ENCODE measurements at regions not wholly inside any gene's neighbourhood (a gene's known extent, or its start where the extent isn't known, plus 50 kb on each side); places are given as distances from the start of the nearest gene placed in this dataset.
"Not testable (repeated sequence)": the region's sequence is repeated elsewhere in the genome, so short reads cannot be mapped to it uniquely, and the experiment has no call there.

DNA sequence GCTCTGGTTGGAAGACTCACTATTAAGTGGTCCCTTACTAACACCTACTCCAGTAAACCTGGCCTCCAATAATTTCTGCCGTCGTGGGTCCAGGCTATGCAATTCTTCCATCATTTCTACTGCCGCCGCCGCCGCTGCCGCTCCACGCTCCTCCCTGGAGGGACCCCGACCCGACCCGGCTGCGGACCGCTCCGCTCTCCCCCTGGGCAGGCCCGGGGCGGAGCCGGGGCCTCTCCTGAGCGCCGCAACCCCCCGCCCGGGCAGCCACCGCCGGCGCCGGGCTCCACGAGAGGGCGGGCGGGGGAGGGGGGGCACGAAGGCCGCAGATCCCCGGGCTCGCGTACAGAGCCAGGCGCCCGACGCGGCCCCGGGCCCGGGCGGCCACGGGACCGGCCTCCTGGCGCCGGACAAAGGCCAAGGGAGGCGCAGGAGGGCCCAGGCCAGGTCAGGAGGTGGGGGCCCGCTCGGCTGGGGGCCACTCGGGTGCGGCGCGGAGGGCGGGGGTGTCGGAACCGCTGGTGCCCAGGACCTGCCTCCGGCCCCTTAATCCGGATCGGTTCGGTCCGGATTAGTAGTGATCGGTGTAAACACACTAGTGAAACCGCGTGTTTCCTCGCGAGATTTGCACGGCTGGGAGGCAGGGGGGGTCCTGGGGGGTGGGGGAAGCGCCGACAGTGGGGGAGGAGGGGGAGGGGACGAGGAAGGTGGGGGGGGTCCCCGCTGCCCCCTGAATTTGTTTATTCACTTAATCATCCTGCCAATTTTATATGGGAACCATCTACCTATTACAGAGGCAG lies 215.1 kb upstream of the CCL2 start:
- not testable (repeated sequence) for DNase-seq

- no peak for DNase-seq
These were observed 209.1 kb upstream of the CCL2 start for GRCh38 chr17:34045990-34046389.

- DNase-seq, result no peak
These were observed 204.0 kb upstream of the CCL2 start for GRCh38 chr17:34051046-34051445.

DNA sequence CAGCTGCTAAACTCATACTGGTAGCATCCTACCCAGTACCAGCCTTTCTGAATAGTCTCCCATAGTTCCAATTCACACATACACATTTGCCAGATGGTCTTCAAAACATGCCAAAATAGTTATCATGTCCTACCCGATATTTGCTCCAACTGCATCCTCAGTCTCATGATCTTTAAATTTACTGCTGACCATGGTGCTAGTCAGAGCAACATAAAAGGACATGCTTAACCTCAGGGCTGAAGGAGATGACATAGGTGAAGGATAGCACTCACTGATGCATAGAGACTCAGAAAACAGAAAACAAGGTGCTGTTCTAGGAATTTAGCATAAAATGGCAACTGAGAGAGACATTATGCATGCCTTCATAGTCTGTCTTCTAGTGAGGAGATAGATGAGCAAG lies 200.6 kb upstream of the CCL2 start:
- DNase-seq, result no peak

DNA sequence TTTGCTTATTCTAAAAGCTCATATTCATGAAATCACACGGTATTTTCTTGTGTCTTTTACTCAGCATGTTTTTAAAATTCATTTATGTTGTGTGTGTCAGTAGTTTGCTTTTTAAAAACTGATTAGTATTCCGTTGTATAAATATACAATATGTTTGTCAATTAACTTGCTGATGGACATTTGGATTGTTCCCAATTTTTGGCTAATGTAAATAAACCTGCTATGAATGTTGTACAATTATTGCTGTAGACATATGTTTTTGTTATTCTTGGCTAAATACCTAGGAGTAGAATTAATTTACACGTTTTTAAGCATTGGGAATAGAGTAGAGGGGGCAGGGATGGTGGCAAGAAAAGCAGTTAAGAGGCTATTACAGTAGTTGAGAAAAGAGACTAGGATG lies 199.5 kb upstream of the CCL2 start:
- no peak for DNase-seq

- no peak for DNase-seq
These were observed 195.5 kb upstream of the CCL2 start for GRCh38 chr17:34059423-34060220.

DNA sequence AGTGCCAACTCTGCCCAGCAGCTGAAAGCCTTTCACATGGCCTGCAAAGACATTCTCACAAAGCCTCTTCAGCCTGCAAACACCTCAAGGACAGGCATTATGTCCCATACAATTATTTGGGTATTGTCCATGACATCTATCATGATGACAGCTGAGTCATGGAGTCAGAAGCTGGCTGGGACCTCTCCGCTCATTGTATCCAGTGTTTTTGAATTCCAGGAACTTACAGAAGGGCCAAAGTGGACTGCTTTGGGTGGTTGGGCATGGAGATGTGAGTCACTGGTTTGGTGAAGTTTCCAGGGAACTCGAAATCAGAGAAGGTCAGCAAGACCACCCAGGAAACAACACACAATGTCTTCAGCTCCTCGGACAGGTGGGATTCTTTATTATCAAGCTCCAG lies 188.6 kb upstream of the CCL2 start:
- DNase-seq, result no peak

DNA sequence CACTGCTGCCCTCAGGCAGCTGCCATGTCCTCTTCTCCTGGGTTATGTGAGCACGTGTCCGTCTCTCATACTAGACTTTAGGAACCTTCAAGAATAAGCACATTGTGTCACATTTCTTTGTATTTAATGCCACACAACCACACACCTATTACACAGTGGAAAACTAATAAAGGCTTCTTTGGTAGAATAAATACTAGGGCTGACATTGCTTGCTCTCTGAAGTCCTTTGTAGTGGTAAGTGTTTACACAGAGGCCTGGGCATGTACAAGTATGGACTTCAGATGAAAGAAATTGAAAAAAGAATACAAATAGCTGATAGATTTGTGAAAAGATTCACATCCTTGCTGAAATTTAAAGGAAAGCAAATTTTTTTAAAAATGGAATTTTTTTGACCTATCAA lies 188.1 kb upstream of the CCL2 start:
- DNase-seq, result no peak

DNA sequence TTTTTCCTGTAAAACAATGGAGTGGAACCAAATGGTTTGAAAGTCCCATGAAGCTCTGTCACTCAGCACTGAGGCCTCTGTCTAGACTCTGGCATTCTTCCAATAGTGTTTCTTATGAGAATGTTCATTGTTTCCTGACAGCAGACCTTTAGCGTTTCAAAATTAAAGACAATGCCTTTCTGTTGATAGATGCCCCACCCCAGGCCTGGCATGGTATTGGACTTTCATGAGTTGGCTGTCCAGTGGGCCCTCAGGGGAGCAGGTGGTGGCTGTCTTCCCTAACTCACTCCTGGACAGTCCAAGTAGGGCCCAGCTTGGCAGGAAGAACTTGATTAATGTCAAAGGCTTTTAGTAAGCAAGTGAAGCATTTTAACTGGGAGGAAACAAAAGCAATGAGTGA lies 186.5 kb upstream of the CCL2 start:
- DNase-seq, result no peak

DNA sequence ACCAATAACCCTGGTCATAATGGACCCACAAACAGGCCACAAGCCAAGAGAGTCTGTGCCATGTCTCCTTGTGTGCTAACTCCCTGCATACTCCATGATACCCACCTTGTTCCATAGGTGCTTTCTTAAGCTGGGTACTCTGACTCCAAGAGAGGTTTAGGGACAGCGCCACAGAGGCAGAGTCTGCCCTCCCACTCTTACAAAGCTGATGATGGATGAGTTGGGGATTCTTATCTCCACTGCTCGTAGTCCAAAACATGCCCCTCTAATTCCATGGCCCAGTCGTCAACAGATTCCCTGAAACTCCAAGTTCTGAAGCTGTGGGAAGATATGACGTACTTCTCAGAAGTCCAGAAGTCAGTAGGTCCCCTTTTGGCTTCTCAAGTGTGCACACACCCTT lies 184.4 kb upstream of the CCL2 start:
- DNase-seq, result no peak

- DNase-seq, result no peak
These were observed 183.1 kb upstream of the CCL2 start for GRCh38 chr17:34071886-34072420.

DNA sequence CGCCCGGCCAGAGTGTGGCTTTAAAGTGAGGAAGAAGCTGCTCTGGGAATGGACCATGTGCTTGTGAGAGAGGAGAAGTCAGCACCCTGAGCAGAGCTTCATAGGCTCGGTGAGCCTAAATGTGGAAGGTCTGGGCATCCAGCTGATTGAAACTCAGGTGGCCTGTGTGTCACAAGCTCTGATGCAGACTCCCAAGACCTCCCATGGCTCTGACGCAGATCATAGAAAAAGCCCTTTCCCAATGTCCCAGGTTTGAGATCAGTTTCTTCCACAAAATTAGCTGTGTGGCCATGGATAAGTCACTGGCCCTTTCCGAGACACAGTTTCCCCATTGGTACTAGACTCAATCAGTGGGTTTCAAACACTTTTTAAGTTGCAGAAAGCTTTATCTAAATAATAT lies 180.0 kb upstream of the CCL2 start:
- DNase-seq, result no peak

- DNase-seq, result no peak
These were observed 178.1 kb upstream of the CCL2 start for GRCh38 chr17:34076743-34077631.

DNA sequence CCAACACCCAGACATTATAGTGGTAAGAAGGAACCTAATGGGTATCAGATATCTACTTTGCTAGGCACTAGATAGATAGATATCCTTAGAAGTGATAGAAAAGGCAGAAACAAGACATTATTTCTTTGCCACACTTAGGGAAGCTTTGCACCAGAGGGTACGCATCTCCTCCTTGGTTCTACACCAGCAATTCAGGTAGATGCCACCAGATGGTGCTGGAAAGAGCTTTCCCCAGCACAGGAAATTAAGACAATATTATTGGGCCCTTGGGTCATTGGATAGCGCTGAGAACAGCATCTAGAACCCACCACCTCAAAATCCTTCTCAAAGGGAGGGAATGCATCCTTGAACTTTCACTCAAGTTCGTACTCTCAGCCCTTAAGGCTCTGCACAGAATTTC lies 173.8 kb upstream of the CCL2 start:
- no peak for DNase-seq

DNA sequence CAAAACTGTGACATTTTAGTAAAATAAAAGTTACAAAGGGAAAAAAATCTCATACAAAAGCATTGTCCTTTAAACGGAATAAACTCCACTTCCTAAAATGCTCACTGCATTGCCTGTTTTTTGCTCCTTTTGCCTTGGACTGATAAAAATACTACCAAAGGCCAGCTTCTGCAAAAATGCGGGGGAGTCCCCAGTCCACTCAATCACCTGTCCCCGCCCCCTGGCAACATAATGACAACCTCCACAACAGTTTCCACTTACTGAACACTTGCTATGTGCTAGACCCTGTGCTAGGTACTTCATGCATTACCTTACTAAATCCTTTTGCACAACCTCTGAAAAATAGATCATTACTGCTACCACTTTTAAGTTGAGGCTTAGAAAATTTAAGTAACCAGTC lies 172.7 kb upstream of the CCL2 start:
- no peak for DNase-seq

DNA sequence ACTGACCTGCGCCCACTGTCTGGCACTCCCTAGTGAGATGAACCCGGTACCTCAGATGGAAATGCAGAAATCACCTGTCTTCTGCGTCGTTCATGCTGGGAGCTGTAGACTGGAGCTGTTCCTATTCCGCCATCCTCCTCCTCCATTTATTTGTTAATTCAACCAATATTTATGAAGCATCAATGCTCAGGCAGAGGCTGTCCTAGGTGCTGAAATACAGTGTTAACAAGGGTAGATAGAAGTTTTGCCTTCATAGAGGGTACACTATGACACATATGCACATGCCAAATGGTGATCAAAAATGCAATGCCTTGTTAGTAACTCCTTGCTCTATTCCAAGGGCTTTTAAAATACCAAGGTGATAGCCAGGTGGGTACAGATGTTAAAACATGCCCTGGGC lies 166.0 kb upstream of the CCL2 start:
- not testable (repeated sequence) for DNase-seq

- no peak for DNase-seq
These were observed 164.5 kb upstream of the CCL2 start for GRCh38 chr17:34090593-34090992.

- DNase-seq, result no peak
These were observed 163.1 kb upstream of the CCL2 start for GRCh38 chr17:34091975-34092374.

DNA sequence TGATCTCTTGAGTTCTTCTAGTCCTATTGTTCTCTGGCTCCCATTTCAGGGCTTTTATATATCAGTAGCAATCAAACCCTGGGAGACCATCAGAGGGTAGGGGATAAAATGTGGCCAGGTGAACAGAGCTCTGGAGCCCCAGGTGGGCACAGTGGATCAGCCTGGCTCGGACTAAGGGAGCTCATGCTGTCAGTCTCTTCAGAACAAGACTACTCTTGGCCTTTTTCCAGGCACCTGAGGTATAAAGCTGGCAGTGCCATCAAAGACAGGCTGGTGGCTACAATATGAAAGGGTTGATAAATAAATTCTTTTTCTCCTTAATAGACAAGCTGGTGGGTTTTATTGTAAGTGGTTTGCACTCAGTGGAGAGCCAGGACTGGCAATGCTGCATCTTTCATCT lies 160.0 kb upstream of the CCL2 start:
- DNase-seq, result no peak

GRCh38 chr17:34098699-34099098 lies 156.4 kb upstream of the CCL2 start:
- no peak for DNase-seq

DNA sequence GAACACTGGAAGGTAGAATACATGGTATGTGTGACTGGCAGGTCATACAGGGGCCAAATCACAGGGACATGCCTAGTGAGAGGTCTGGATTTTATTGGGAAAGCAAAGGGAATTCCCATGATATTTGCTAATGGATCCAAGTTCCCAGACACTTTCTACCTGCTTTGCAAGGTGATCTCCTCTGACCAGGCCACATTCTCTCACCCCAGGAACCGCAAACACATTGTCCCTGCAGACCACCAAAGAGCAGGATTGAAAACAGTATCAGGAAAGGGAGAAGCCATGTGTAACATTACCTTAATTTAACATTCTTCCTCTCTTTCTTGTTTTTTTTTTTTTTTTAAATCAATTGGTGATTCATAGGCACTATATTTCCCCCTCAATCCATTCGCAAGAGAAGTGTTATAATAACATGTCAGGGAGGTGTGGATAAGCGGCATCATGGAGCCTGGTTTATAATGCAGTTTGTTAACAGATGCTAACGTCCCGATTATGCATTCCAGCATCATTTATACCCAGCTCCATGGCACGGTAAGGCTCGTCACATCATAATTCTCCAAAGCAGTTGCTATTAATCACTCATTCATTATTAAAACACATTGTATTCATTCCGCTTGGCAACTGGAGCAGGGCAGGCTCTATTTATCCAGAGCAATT lies 155.1 kb upstream of the CCL2 start:
- no peak for DNase-seq

GRCh38 chr17:34107019-34107418 lies 148.1 kb upstream of the CCL2 start:
- DNase-seq, result no peak

GRCh38 chr17:34110315-34110714 lies 144.8 kb upstream of the CCL2 start:
- DNase-seq, result no peak
